NCI-H524 treated with DMSO at 0.1 percent for 48 hours (cell line): ENCODE measurements at regions not wholly inside any gene's neighbourhood (a gene's known extent, or its start where the extent isn't known, plus 50 kb on each side); places are given as distances from the start of the nearest gene placed in this dataset.

Source experiments
- DNase-seq: peaks from one replicate; lab custom pipeline; 2025; lab: John Stamatoyannopoulos, UW

DNA sequence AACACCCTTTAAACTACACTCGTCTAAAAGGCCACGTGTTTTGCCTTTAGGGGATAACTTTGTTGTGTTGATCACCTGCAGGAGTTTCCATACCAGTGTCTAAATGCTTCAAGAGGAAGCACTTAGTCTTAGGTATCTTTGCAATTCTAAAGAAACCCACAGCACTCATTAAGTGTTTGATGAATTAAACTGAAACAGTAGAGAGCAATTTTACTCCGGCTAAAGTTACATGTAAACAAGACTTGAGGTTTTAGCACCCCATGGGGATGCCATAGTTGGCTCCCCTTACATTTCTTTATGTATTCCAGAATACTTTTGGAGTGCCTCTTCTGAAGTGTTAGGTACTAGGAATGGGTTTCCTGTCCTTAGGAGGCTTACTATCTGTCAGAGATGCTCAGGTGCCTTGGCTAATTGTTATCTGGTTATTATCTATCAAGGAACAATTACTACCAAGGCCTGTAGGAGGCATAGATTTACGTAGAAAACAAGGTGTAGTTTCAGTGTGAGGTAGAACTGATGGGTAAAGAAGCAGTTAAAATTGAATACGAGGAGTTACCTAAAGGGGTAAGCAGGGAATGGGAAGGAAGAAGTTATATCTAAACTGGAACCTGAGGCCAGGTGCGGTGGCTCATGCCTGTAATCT is 176.8 kb upstream of the SAMSN1 start:
- no peak for DNase-seq

DNA sequence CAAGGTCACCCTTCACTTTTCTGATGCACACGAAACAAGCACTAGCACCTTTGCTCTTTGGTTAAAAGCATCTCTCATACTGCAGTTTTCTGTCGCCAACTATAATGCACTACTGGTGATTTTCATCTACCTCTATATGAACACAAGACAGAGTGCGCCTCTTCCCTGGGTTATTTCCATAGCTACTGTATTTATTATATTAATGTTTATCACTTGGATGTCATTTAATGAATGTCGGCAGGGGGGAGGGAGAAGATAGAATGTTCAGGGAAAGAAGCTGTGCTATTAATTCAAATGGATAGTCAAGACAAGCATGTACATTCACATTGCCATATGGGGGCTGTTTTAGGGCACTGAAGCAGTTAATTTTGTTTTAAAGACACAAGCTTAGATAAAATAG is 174.1 kb upstream of the SAMSN1 start:
- no peak for DNase-seq

DNA sequence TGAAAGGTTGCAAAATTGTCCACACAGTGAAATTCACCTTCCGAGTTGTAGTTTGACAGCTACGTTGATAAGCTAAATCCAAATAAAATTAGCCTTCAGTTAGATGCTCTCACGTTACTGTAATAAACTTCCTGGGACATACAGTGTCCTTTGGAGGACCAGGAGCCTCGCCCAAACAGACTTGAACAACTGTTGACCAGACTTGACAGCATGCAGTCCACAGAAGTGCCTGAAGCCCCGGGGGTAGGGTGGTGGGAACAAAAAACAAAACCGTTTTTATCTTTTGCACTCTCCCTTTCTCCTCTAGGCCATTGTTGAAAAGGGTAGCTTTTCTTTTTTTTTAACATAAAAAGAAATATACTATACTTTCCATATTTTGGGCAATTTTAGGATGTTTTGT is 172.8 kb upstream of the SAMSN1 start:
- no peak for DNase-seq

DNA sequence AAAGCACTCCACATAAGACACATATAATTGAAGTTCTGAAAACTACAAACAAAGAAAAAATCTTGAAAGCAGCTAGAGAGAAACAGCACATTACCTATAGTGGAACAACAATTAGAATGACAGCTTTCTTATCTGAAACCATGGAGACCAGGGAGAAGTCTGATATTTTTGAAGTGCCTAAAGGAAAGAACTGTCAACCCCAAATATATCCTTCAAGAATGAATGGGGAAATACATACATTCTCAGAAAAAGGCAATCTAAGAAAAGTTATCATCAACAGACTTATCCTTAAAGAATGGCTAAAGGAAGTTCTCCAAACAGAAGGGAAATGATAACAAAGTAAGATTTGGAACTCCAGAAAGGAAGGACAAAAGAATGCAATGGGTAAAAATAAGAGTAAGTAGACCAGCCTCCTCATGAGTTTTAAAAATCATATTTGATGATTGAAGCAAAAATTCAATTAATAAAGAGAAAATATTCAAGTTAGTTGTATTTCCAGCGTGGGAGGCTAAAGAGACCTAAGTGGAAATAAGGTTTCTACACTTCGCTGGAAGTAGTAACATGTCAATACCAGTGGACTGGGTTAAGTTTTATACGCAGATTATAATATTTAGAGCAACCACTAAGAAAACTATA is 170.8 kb upstream of the SAMSN1 start:
- DNase-seq: no peak

DNA sequence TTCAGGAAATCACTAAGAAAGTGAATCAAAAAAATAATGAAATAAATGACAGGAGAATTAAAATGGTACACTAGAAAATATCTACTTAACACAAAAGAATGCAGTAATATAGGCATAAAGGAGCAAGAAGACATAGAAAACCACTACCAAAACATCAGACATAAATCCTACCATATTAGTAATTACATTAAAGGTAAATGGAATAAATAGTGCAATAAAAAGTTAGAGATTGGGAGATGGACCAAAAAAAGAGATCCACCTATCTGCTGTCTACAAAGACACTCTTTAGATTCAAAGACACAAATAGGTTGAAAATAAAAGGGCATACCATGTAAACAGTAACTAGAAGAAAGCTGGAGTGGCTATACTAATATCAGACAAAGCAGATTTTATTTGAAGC is 167.0 kb upstream of the SAMSN1 start:
- DNase-seq: no peak

DNA sequence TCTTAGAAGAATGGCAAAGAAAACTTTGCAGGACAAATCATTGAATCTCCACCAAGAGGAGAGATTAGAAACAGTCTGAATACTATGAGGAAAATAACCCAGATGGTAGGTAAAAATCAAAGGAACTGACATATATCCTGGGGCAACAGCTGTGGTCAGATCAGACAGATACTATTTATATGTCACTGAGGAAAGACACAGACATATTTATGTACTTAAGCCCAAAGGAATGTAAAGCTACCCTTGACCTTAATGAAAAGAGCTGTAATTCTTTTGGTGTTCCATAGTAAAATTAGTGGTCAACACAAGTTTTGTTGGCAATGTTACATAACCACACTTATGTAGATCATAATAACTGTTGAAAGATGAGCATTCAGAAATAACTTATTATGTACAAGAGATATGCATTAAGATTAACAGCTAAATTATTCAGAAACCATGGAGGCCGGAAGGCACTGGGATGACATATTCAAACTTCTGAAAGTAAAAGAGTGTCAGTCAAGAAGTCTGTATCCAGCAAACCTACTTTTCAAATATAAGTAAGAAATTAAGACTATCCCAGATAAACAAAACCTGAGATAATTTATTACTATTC is 166.1 kb upstream of the SAMSN1 start:
- no peak for DNase-seq

DNA sequence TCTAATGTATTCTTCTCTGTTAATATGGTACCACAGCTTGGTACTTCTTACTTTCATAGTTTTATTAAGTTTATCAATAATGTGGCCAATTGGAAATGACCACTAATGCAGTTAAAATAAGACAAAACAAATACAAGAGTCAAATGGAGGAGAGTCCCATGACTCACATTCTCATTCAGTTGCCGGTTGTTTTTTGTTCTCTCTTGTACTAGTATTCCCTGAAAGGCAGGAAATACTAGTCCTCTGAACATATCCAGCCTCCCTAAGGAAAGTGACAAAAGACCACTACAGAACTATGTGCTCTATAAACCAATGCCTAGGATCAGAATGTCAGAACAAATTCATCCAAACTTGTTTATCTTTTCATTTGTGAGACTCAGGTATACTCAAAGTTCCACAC is 165.2 kb upstream of the SAMSN1 start:
- no peak for DNase-seq

DNA sequence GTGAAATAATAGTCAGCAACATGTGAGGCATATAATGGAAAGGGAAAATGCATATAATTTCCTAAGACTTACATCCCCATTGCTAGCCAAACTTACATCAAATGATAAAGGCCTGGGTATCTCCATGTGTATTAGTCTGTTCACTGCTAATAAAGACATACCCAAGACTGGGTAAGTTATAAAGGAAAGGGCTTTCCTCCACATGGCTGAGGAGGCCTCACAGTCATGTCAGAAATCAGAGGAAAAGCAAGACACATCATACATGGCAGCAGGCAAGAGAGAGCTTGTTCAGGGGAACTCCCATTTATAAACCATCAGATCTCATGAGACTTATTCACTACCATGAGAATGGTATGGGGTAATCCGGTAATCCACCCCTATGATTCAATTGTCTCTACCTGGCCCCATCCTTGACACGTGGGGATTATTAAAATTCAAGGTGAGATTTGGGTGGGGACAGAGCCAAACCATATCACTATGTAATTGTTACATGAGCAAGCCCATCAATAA is 161.5 kb upstream of the SAMSN1 start:
- DNase-seq: no peak

DNA sequence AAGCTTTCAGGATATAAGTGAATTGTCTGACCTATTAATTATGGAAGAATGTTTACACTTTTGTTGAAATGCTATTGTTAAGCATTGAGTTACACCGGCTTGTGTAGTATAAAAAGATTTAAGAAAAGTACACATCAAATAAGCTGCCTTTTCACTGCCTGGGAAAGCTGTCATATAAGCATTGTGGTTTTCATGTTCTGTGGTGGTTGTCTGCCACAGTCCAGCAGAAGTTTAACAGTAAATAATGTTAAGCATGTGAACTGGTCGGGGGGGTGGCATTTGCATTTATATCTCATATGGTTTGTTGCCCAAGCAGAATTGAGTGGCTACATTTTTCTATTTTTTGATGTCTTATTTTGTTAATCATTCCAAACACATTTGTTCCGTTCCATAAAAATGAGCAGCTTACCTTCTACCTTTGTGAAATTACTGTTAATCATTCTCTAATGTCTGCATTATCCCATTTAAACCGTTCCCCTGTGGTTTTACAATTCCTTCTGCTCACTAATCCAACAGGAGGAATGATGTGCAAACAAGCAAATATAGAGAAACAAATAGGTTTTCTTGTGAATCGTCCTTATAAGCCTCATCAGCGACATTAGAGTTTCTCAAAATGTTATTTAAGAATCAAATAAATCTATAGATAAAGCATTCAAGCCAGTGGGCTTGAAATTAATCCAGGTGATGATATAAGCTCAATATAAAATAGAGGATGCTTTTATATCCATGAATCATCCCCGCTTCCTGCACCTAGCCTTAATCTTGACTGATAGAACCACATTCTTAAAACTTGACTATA is 160.8 kb upstream of the SAMSN1 start:
- no peak for DNase-seq

DNA sequence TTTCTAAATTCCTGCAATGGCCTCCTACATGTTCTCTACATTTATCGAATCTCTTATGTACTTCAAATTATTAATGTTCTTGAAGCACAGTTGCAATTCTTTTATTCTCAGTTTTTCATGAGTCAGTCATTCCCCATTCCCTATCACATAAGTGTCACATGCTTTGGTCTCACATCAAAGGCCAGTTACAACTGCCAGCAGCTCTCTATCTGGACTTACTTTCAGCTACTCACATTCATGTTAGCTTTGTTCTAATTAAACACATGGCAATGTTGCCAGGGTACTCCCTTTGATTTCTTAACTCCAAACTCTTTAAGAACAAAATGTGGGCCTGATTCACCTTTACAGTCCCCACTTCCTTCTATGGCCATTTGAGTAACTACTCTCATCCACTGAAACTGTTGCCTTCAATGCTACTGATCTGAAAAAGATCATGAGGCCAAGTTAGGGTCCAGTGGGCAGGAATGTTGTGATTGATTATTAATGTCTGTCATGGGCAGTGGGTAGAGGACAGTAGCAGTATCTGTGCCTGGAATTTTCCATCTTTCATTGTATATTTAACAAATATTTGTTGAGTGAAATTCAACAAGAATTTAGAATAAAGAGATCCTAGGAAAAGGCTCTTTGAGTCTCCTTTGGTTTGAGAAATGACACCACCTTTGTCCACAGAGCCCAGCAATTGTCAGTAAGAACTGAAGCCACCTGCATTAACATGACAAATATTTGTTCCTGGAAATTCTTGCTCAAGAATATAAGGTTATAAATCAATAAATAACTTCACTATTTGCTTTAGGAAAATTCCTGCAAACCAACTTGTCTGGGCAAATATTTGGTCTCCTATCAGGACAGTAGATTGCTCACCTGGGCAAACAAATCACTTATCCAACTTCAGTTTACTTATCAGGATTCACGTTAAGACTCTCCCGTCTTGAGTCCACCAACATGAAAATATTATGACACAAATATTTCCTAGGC is 153.6 kb upstream of the SAMSN1 start:
- no peak for DNase-seq

DNA sequence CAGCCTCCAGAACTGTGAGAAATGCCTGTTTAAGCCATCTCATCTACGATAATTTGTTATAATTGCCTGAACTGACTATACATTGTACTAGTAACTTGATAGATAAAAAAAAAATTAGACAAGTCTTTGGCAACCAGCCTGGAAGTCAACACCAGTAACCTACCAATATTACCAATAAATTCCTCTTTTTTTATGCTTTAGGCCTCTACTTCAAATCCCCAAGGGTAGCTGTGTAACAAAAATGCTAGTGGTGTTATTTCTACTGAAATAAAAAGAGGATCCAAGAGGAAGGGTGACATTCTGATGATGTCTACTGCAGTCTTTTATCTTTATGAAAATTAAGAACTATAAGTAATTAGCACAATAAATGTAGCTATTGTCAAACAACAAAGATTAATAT is 151.7 kb upstream of the SAMSN1 start:
- DNase-seq: no peak

DNA sequence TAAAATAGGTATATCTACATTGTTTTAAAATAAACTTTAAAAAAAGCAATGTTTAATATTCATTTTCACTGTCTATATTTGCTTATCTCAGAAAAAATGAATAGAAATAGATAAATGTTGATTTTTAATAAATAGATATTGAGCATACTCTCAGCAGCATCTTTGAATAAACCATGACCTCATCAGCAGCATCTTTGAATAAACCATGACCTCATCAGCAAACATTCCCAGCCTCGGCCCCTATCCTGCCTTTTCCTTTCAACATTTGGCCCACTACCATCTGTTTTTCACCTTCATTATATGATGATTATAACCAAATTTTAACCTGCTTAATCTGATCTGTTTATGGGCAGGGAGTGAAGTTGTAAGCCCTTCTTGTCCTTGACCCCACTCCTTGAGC is 148.7 kb upstream of the SAMSN1 start:
- DNase-seq: no peak

DNA sequence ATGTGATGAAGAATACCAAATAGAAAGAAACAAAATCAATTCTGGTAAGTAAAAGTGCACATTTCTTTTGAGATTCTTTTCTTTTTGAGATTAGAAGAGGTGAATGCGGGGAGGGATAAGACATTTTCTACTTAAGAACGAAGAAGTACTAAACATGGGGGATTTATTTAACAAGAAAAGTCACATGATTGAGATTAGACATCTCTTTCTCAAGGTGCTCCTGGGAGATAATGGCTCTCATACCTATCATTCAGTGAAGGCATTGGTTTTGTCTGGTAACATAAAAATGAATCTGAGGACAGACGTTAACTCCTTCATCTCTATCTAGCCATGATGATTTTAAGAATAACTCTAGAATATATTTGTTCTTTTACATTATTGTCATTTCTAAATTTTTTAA is 147.9 kb upstream of the SAMSN1 start:
- no peak for DNase-seq

DNA sequence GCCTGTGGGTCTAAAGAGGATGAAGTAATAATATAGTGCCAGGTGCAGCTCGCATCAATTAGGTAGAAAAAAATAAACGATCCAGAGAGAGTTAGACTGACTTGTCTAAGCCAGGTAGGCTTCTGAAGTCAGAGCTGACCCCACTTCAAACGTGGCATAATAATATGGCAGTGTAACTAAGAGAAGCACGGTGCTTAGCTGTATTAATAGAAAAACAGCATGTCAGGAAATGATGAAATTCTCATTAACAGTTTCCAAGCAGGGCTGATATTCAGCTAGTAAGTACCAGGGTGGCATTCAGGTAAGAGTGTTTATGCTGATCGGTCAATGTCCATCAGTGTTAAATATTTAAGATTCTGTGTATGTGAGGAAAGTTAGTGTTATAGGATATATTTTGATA is 145.8 kb upstream of the SAMSN1 start:
- DNase-seq: no peak

DNA sequence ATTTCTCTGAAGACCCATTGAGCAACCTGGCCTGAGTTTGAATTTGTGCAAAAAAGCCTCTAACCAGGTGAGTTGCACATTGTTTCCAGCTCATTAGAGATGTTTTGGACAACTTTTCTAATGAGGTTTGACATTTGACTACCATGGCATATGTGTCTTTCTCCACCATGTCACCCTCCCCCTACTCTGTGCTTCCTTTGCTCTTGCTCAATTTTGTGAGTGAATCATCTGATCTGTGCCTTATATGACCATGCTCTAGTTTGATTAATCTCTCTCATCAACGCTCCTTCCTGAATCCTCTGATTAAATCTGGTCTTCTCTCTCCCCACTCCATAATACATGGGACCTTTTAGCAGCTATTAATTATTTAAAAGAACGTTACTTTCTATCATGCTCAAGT is 144.8 kb upstream of the SAMSN1 start:
- DNase-seq: no peak

DNA sequence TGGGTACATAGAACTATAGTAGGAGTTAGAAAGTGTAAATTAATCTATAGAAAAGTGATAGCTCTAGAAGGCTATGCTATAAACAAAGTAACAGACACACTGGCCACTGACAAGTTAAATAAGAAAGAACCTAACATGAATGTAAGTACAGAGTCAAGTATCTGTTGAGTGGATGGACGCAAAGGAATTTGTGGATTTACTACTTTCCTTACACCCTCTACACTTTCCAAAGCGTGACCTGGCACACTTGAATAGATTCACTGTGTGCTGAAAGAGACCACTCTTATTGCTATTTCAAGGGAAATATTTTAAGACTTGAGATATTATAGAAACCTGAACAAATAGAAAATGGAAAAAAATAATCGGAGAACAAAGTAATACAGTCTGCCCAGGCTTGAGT is 142.8 kb upstream of the SAMSN1 start:
- no peak for DNase-seq

DNA sequence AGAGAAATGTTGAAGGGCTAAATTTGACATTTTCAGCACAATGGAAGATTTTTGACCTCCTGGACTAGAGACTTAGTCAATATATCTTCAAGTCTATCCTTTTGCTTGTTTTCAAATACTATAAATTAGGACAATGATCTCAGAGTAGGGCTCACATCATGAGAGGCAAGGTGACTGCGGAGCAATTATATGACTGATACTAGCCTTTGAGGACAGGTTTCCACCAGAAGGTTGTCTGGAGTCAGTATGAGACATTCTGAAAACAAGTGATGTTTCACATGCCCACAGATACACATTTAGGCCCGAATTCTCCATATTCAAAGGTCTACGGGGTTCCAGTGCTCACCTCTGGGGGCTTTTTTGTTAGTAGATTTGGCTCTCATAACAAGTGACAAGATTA is 142.3 kb upstream of the SAMSN1 start:
- no peak for DNase-seq

DNA sequence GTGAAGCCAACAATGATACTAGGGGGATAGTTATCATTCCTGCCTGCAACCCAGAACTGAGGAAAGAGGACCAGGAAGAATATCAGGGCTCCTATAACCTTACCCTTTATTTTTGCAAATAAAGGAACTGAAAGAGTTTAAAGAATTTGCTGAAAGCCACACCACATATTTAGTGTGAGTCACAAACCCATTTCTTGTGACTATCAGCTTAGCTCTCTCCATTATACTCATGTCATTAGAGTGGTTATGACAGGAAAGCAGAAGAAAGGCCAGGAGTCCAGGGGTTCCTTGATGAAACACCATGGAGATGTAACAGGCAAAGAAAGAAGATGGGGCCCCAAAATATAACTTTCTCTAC is 141.1 kb upstream of the SAMSN1 start:
- no peak for DNase-seq

DNA sequence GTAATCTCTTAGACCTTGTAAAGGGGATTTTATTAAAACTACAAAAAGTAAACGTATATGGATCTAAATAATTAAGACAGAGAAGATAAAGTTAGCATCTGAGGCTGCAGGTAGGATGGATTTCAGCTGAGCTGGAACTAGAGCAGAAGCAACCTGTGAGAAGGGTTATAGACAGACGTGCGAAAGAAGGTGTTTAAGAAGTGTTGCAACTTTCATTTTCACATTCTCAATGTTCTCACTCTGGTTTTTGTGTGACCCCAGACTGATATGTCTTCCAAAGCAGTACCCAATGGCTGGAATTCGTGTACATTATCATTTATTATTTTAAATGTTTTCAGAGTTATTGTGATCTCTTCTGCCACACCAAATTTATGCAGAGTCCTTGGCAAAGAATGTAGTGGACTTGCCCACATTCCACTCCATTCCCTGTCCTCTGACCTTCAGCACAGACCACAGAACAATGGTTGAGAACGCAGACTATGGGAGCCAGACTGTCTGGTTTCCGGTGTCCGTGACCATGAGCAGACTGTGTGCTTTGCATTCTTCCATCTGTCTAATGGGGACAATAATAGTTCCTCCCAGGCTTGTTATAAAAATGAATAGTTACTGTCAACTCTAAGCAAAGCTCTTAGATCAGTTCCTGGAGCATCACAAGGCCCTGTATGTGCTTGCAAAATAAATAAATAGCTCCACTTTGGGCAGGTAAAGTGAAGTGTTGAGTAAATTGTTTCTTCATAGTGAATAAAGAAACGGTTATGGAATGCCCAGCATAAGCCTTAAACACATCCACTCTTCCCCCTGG is 140.6 kb upstream of the SAMSN1 start:
- no peak for DNase-seq

DNA sequence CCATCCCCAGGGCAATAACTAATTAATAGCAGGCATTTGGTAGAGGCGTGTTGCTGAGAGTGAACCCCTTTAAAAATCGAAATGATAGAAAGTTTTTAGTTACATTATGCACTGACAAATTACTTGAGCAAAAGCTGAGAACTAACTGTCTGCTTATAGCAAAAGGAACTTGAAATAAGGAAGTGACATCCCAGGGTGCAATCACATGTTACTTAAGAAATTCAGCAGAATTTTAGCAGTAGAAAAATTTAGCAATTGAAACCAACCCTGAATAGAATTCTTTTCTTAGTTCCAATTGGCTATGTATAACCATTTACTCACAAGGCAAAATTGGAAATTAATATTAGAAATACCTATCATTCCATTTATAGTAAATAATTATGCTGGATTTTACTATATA is 139.5 kb upstream of the SAMSN1 start:
- DNase-seq: no peak

DNA sequence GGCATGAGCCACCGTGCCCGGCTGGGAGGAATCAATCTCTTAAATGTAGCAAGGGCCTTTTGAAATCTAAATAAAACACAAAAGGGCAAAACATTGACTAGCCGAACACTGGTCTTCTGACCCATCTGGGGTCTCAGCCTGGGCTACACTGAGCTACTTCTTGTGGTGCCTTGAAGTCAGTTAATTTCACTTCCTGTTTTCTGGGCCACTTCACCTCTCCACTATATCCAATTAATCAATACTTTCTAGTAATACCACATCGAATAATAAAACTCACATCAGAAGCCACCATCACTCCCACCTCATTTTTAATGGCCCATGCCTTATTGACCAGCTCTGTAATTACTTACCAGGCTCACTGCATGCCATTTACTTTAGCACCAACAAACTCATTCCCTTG is 138.0 kb upstream of the SAMSN1 start:
- DNase-seq: no peak
